ENCODE measurements at regions not wholly inside any gene's neighbourhood (a gene's known extent, or its start where the extent isn't known, plus 50 kb on each side); places are given as distances from the start of the nearest gene placed in this dataset.

DNA sequence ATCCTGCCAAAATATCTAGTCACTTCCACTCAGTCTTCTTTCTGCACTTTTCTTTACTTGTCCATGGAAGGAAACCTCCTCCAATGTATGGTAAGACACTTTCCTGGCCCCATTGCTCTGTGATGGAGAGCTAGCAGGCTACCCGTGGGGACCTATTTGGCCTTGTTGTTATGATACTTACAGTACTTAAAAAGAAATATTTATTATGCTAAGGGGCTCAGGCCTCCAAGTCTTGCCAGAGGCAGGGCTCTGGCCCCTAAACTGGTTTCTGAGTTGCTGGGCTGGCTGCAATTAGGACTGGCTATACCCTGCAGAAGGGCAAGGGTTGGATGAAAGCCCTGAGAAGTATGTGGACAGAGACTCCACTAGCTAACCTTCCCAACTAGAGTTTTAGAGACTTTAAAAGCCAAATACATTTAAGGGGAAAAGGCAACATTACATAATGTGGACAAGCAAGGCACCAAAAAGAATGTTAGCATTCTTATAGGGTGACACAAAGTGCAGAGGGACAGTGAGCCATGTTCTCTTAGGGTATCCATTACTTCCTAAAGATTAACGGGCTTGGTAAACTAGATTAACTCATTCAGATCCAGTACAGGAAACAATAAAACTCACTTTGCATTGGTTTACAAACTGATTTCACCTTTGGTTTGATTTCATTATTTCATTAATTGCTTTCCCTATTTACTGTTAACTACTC, 84.9 kb upstream of the INHBA start:
- ATAC-seq (no peak), DNase-seq (ENCODE audit: low read depth, low spot score) (no peak)
- Histone ChIP-seq H4K20me1 (ENCODE audit: insufficient read depth) (no peaks in the 10 kb centered on the region), H3K79me2 (ENCODE audit: insufficient read depth, low read length) (no peaks in the 10 kb centered on the region), H3K4me2 (ENCODE audit: low read length) (no peak overlapping the region), H3K27me3 (ENCODE audit: insufficient read depth, low read length) (no peaks in the 10 kb centered on the region), H3K4me1 (ENCODE audit: control insufficient read depth in 1 of 2, insufficient read depth in 2 of 2, low read length in 2 of 2) (no peaks in the 10 kb centered on the region), H2AFZ (ENCODE audit: low read depth, low read length, poor library complexity, severe bottlenecking) (no peak overlapping the region), H3K4me3 (replicated peaks in 1 of 2; ENCODE audit: low read depth in 1 of 2, low read length in 2 of 2) (no peak overlapping the region), H3K9me3 (ENCODE audit: control insufficient read depth in 1 of 2, insufficient read depth in 1 of 2, low read depth in 1 of 2, low read length in 2 of 2) (no peaks in the 10 kb centered on the region; a peak in 1 of 4 replicates), H3K27ac (ENCODE audit: low read depth, low read length) (no peak overlapping the region), H3K36me3 (ENCODE audit: control insufficient read depth in 1 of 2, insufficient read depth in 2 of 2, low read length in 2 of 2) (no peaks in the 10 kb centered on the region), H3K9ac (ENCODE audit: low read length) (no peak overlapping the region), H3K9me2 (ENCODE audit: insufficient read depth) (no peaks in the 10 kb centered on the region)
- BruUV-seq (replicated peaks), result no TSS peak
- RAD21 ChIA-PET (ENCODE audit: low non-redundant PET in 1 of 2, low total read pairs in 2 of 2, uncharacterized antibody in 2 of 2, unreplicated experiment in 2 of 2), result interaction anchor here in 1 of 2 experiments (0.7 kb wide), 1 partner anchor 28 kb away, joined by 4 read pairs; no protein-coding TSS in a partner anchor
- CTCF ChIA-PET, result no interaction called here
- intact Hi-C loops (cut with micrococcal nuclease), result no loop called here
- POLR2A ChIA-PET, result no interaction called here
- TF ChIP-seq SIN3A (IDR thresholded peaks at IDR 0.05; ENCODE audit: low read depth), result no peak
- TF ChIP-seq FOSL1 (IDR thresholded peaks at IDR 0.05; ENCODE audit: low read depth), result no peak
- no peak for TF ChIP-seq ELF1 (IDR thresholded peaks at IDR 0.05; ENCODE audit: borderline replicate concordance, low read depth)
- TF ChIP-seq, protein P1, sequence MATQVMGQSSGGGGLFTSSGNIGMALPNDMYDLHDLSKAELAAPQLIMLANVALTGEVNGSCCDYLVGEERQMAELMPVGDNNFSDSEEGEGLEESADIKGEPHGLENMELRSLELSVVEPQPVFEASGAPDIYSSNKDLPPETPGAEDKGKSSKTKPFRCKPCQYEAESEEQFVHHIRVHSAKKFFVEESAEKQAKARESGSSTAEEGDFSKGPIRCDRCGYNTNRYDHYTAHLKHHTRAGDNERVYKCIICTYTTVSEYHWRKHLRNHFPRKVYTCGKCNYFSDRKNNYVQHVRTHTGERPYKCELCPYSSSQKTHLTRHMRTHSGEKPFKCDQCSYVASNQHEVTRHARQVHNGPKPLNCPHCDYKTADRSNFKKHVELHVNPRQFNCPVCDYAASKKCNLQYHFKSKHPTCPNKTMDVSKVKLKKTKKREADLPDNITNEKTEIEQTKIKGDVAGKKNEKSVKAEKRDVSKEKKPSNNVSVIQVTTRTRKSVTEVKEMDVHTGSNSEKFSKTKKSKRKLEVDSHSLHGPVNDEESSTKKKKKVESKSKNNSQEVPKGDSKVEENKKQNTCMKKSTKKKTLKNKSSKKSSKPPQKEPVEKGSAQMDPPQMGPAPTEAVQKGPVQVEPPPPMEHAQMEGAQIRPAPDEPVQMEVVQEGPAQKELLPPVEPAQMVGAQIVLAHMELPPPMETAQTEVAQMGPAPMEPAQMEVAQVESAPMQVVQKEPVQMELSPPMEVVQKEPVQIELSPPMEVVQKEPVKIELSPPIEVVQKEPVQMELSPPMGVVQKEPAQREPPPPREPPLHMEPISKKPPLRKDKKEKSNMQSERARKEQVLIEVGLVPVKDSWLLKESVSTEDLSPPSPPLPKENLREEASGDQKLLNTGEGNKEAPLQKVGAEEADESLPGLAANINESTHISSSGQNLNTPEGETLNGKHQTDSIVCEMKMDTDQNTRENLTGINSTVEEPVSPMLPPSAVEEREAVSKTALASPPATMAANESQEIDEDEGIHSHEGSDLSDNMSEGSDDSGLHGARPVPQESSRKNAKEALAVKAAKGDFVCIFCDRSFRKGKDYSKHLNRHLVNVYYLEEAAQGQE (IDR thresholded peaks at IDR 0.05; ENCODE audit: low read depth), result no peak
- TF ChIP-seq YY1 (IDR thresholded peaks at IDR 0.05; ENCODE audit: extremely low read depth, insufficient replicate concordance, low read depth, low read length), result no peak
- TF ChIP-seq, protein P2, sequence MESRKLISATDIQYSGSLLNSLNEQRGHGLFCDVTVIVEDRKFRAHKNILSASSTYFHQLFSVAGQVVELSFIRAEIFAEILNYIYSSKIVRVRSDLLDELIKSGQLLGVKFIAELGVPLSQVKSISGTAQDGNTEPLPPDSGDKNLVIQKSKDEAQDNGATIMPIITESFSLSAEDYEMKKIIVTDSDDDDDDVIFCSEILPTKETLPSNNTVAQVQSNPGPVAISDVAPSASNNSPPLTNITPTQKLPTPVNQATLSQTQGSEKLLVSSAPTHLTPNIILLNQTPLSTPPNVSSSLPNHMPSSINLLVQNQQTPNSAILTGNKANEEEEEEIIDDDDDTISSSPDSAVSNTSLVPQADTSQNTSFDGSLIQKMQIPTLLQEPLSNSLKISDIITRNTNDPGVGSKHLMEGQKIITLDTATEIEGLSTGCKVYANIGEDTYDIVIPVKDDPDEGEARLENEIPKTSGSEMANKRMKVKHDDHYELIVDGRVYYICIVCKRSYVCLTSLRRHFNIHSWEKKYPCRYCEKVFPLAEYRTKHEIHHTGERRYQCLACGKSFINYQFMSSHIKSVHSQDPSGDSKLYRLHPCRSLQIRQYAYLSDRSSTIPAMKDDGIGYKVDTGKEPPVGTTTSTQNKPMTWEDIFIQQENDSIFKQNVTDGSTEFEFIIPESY (IDR thresholded peaks at IDR 0.05; ENCODE audit: extremely low read depth, insufficient replicate concordance, low read length), result no peak
- TF ChIP-seq, protein P3, sequence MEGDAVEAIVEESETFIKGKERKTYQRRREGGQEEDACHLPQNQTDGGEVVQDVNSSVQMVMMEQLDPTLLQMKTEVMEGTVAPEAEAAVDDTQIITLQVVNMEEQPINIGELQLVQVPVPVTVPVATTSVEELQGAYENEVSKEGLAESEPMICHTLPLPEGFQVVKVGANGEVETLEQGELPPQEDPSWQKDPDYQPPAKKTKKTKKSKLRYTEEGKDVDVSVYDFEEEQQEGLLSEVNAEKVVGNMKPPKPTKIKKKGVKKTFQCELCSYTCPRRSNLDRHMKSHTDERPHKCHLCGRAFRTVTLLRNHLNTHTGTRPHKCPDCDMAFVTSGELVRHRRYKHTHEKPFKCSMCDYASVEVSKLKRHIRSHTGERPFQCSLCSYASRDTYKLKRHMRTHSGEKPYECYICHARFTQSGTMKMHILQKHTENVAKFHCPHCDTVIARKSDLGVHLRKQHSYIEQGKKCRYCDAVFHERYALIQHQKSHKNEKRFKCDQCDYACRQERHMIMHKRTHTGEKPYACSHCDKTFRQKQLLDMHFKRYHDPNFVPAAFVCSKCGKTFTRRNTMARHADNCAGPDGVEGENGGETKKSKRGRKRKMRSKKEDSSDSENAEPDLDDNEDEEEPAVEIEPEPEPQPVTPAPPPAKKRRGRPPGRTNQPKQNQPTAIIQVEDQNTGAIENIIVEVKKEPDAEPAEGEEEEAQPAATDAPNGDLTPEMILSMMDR (IDR thresholded peaks at IDR 0.05 in 2 of 3, conservative IDR thresholded peaks at IDR 0.05 in 1 of 3; ENCODE audit: borderline replicate concordance in 1 of 3, insufficient read depth in 1 of 3, low read depth in 2 of 3, low read length in 2 of 3), result no peak
- TF ChIP-seq EZH2 (IDR thresholded peaks at IDR 0.05), result no peak
- TF ChIP-seq ZNF274 (IDR thresholded peaks at IDR 0.05; ENCODE audit: low read depth, low read length), result no peak
- no peak for TF ChIP-seq ZFX (IDR thresholded peaks at IDR 0.05)
- TF ChIP-seq, protein P4, sequence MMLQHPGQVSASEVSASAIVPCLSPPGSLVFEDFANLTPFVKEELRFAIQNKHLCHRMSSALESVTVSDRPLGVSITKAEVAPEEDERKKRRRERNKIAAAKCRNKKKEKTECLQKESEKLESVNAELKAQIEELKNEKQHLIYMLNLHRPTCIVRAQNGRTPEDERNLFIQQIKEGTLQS (IDR thresholded peaks at IDR 0.05), result no peak
- TF ChIP-seq POLR2A (IDR thresholded peaks at IDR 0.05; ENCODE audit: borderline replicate concordance, extremely low read depth, insufficient read depth, insufficient read length), result no peak
- no peak for TF ChIP-seq SP1 (IDR thresholded peaks at IDR 0.05; ENCODE audit: low read depth)
- TF ChIP-seq TCF7L2 (IDR thresholded peaks at IDR 0.05; ENCODE audit: borderline replicate concordance, extremely low read depth, insufficient read depth, insufficient read length), result no peak
- TF ChIP-seq, protein P5, sequence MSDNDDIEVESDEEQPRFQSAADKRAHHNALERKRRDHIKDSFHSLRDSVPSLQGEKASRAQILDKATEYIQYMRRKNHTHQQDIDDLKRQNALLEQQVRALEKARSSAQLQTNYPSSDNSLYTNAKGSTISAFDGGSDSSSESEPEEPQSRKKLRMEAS (IDR thresholded peaks at IDR 0.05), result no peak
- TF ChIP-seq EGR1 (IDR thresholded peaks at IDR 0.05; ENCODE audit: low read depth), result no peak
- TF ChIP-seq RAD21 (IDR thresholded peaks at IDR 0.05; ENCODE audit: low read depth), result no peak
